ENCODE measurements at regions not wholly inside any gene's neighbourhood (a gene's known extent, or its start where the extent isn't known, plus 50 kb on each side); places are given as distances from the start of the nearest gene placed in this dataset.

GRCh38 chr4:81599742-81600380 is 128.2 kb upstream of the RASGEF1B start:
- no peak for TF ChIP-seq CTCF (IDR thresholded peaks at IDR 0.05; ENCODE audit: low read depth, low read length, missing control alignments)
- no peak for DNase-seq (ENCODE audit: extremely low read depth, low read depth)

GRCh38 chr4:81595798-81596610 is 124.3 kb upstream of the RASGEF1B start:
- TF ChIP-seq CTCF (IDR thresholded peaks at IDR 0.05; ENCODE audit: low read depth, low read length, missing control alignments) = no peak
- no peak overlapping the region for H3K4me3 ChIP-seq (replicated peaks; ENCODE audit: low read depth, low read length)
- DNase-seq (ENCODE audit: extremely low read depth, low read depth) = no peak

More at GRCh38 chr4:81599742-81600380, 128.2 kb upstream of the RASGEF1B start:
- no peak overlapping the region for H3K4me3 ChIP-seq (replicated peaks; ENCODE audit: low read depth, low read length)

- H3K4me3 ChIP-seq (replicated peaks; ENCODE audit: low read depth, low read length) = no peak overlapping the region
- no peak for TF ChIP-seq CTCF (IDR thresholded peaks at IDR 0.05; ENCODE audit: low read depth, low read length, missing control alignments)
- DNase-seq (ENCODE audit: extremely low read depth, low read depth) = no peak
Measured at GRCh38 chr4:81595287-81595686, 123.6 kb upstream of the RASGEF1B start.

- TF ChIP-seq CTCF (IDR thresholded peaks at IDR 0.05; ENCODE audit: low read depth, low read length, missing control alignments) = no peak
- DNase-seq (ENCODE audit: extremely low read depth, low read depth) = no peak
- H3K4me3 ChIP-seq (replicated peaks; ENCODE audit: low read depth, low read length) = no peak overlapping the region
Measured at GRCh38 chr4:81594490-81595159, 122.9 kb upstream of the RASGEF1B start.

GRCh38 chr4:81592701-81593100 is 121.0 kb upstream of the RASGEF1B start:
- no peak for DNase-seq (ENCODE audit: extremely low read depth, low read depth)
- TF ChIP-seq CTCF (IDR thresholded peaks at IDR 0.05; ENCODE audit: low read depth, low read length, missing control alignments) = no peak
- H3K4me3 ChIP-seq (replicated peaks; ENCODE audit: low read depth, low read length) = no peak overlapping the region

GRCh38 chr4:81590596-81590995 is 118.9 kb upstream of the RASGEF1B start:
- no peak overlapping the region for H3K4me3 ChIP-seq (replicated peaks; ENCODE audit: low read depth, low read length)
- no peak for DNase-seq (ENCODE audit: extremely low read depth, low read depth)
- no peak for TF ChIP-seq CTCF (IDR thresholded peaks at IDR 0.05; ENCODE audit: low read depth, low read length, missing control alignments)
